ENCODE measurements at regions not wholly inside any gene's neighbourhood (a gene's known extent, or its start where the extent isn't known, plus 50 kb on each side); places are given as distances from the start of the nearest gene placed in this dataset.
"Not testable (repeated sequence)": the region's sequence is repeated elsewhere in the genome, so short reads cannot be mapped to it uniquely, and the experiment has no call there.

DNA sequence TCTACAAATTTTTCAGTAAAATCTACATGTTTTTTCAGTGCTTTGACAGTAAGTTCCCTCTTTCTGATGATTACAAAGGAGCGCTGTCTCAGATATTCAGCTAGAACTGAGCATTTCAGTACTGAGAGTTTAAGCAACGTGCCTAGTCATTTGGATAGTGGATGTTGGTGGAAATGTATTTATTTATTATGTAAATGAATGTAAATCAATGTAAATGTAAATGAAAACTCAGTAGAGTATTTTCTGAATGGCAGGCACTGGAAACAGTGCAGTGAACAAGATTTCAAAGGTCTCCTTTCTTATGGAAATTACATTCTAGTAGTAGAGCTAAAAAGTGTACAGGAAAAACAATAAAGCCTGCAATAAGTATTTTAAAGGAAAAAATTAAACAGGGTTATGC lies 370.2 kb upstream of the SPANXN4 start:
- H3K4me1 ChIP-seq (ENCODE audit: control insufficient read depth, insufficient read depth, low read length) = no peaks in the 10 kb centered on the region
- H3K27ac ChIP-seq (ENCODE audit: low read depth, low read length) = no peak overlapping the region
- H3K36me3 ChIP-seq (ENCODE audit: control insufficient read depth, insufficient read depth, low read length) = no peaks in the 10 kb centered on the region

DNA sequence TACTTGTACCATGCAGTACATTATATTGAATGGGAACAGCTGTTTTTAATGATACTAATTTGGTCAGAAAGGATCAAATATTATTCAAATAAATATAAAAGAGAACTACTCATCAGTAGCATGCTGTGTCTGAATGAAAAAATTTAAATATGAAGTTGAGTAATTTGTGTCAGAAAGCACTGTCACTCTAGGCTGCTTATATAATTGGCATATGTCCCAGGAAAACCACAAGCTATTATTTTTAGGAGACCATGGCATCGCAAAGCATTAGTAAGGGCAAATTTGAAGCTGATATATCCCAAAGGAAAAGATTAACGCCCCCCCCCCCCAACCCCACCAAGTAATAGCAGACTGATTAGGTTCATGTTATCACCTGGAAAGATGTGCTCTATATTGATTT lies 388.5 kb upstream of the SPANXN4 start:
- Histone ChIP-seq H3K36me3 (ENCODE audit: control insufficient read depth, insufficient read depth, low read length) (no peaks in the 10 kb centered on the region), H3K4me1 (ENCODE audit: control insufficient read depth, insufficient read depth, low read length) (no peaks in the 10 kb centered on the region), H3K27me3 (ENCODE audit: control insufficient read depth, insufficient read depth, low read length) (no peaks in the 10 kb centered on the region), H3K9me3 (ENCODE audit: control insufficient read depth, insufficient read depth, low read length) (peaks cover 6% of the 10 kb centered on the region; the same call in 1 of the 2 replicates), H3K9ac (ENCODE audit: low read depth, low read length) (no peak overlapping the region), H3K4me3 (ENCODE audit: low read depth, low read length) (no peak overlapping the region), H3K27ac (ENCODE audit: low read depth, low read length) (no peak overlapping the region)

More for the DNA sequence above, 370.2 kb upstream of the SPANXN4 start:
- Histone ChIP-seq H3K27me3 (ENCODE audit: control insufficient read depth, insufficient read depth, low read length) (no peaks in the 10 kb centered on the region), H3K4me3 (ENCODE audit: low read depth, low read length) (no peak overlapping the region), H3K9me3 (ENCODE audit: control insufficient read depth, insufficient read depth, low read length) (peaks cover 17% of the 10 kb centered on the region), H3K9ac (ENCODE audit: low read depth, low read length) (no peak overlapping the region)

DNA sequence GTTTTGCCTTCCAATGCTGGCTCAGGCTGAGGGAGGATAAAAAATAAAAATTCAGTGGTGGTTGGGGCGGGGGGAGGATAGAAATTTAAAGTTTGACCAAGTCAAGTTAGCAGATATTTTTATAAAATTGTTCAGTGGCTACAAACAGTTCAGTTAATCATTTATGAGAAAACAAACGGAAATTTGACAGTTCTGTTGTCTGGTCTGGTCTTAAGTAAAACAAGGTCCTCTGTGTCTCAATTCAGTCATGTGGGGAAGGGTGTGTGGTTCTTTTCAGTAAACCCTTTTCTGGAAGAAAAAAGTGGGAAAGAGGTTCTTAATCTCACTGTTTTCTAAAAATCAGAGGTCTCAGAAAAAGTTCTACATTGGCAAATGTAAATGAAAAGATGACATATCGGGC lies 409.1 kb upstream of the SPANXN4 start:
- H3K9ac ChIP-seq (ENCODE audit: low read depth, low read length) = no peak overlapping the region
- H3K27me3 ChIP-seq (ENCODE audit: control insufficient read depth, insufficient read depth, low read length) = no peaks in the 10 kb centered on the region
- peaks cover 25% of the 10 kb centered on the region for H3K9me3 ChIP-seq (ENCODE audit: control insufficient read depth, insufficient read depth, low read length)

DNA sequence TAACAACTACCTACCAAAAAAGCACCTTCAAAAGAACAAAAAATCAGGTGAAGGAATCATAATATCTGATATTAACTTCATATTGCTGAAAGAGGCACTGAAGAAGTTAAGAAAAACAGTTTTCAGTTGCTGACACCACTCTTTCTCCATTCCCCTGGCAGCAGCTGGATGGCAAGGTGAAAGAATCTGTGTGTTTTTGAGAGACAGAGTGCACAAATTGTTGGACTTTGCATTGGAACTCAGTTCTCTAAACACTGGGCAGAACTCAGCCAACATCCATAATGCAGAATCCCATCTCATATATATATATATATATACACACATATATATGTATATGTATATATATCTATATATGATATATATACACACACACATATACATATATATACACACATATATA lies 408.3 kb upstream of the MAGEC2 start:
- Histone ChIP-seq H3K9ac (ENCODE audit: low read depth, low read length) (no peak overlapping the region), H3K27me3 (ENCODE audit: control insufficient read depth, insufficient read depth, low read length) (no peaks in the 10 kb centered on the region), H3K4me3 (ENCODE audit: low read depth, low read length) (no peak overlapping the region), H3K4me1 (ENCODE audit: control insufficient read depth, insufficient read depth, low read length) (no peaks in the 10 kb centered on the region), H3K36me3 (ENCODE audit: control insufficient read depth, insufficient read depth, low read length) (no peaks in the 10 kb centered on the region), H3K27ac (ENCODE audit: low read depth, low read length) (no peak overlapping the region), H3K9me3 (ENCODE audit: control insufficient read depth, insufficient read depth, low read length) (peaks cover 31% of the 10 kb centered on the region; the same call in 1 of the 2 replicates)

More for the DNA sequence above, 409.1 kb upstream of the SPANXN4 start:
- no peaks in the 10 kb centered on the region for H3K36me3 ChIP-seq (ENCODE audit: control insufficient read depth, insufficient read depth, low read length)
- H3K4me1 ChIP-seq (ENCODE audit: control insufficient read depth, insufficient read depth, low read length) = no peaks in the 10 kb centered on the region
- no peak overlapping the region for H3K4me3 ChIP-seq (ENCODE audit: low read depth, low read length)
- no peak overlapping the region for H3K27ac ChIP-seq (ENCODE audit: low read depth, low read length)

DNA sequence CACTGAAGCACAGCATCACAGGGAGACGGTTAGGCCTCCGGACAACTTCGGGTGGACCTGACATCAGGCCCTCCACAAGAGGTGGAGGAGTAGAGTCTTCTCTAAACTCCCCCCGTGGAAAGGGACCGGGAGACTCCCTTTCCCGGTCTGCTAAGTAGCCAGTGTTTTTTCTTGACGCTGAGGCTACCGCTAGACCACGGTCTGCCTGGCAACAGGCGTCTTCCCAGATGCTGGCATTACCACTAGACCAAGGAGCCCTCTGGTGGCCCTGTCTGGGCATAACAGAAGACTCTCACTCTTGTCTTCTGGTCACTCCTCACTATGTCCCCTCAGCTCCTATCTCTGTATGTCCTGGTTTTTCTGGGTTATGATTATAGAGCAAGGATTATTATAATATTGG lies 401.5 kb upstream of the MAGEC2 start:
- not testable (repeated sequence) for H3K9ac ChIP-seq (ENCODE audit: low read depth, low read length); H3K27me3 ChIP-seq (ENCODE audit: control insufficient read depth, insufficient read depth, low read length); H3K4me1 ChIP-seq (ENCODE audit: control insufficient read depth, insufficient read depth, low read length); H3K36me3 ChIP-seq (ENCODE audit: control insufficient read depth, insufficient read depth, low read length); H3K4me3 ChIP-seq (ENCODE audit: low read depth, low read length); H3K27ac ChIP-seq (ENCODE audit: low read depth, low read length)
- peaks cover 45% of the 10 kb centered on the region for H3K9me3 ChIP-seq (ENCODE audit: control insufficient read depth, insufficient read depth, low read length)

DNA sequence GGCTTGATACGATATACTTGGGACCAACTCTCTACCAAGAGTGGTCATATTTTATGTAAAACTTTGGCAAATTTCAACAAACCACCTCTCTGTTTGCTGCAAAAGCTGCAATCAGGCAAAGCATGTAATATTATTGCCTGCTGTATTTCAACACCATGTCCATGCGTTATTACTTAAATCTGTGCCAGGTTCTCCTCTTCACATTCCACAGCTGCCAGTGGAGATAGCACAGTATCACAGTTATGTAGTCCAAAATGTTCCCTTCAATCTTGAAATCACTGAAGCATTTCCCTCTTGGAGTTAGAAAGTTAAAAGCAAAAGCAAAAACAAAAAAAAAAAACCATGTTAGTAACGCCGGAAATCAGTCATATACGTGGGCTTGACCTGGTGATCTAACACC lies 396.7 kb upstream of the MAGEC2 start:
- no peak overlapping the region for H3K4me3 ChIP-seq (ENCODE audit: low read depth, low read length)
- H3K27me3 ChIP-seq (ENCODE audit: control insufficient read depth, insufficient read depth, low read length) = no peaks in the 10 kb centered on the region
- H3K27ac ChIP-seq (ENCODE audit: low read depth, low read length) = no peak overlapping the region
- H3K4me1 ChIP-seq (ENCODE audit: control insufficient read depth, insufficient read depth, low read length) = no peaks in the 10 kb centered on the region
- H3K9me3 ChIP-seq (ENCODE audit: control insufficient read depth, insufficient read depth, low read length) = peaks cover 33% of the 10 kb centered on the region
- no peaks in the 10 kb centered on the region for H3K36me3 ChIP-seq (ENCODE audit: control insufficient read depth, insufficient read depth, low read length)
- no peak overlapping the region for H3K9ac ChIP-seq (ENCODE audit: low read depth, low read length)

DNA sequence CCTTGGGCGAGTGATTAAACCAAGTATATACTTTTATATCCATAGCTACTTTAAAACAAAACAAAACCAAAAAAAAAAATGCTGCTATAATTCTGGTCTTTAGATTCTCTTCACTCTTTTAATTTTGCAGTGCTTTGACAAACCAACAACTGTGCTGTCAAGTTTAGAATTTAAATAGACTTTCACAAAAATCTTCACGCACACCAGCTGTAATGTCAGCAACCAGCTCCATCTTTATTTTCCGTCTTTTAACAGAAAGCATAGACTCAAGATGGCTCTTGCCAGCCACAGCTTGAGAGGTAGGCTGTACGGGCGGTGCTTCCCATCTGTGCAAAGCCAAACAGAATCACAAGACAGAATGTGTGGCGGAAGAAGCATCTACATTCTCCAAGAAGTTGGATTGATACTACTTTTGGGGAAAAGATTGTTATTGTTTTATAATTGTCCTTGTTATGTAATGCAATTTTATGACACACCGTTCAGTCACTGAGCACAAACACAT lies 388.3 kb upstream of the MAGEC2 start:
- Histone ChIP-seq H3K27me3 (ENCODE audit: control insufficient read depth, insufficient read depth, low read length) (no peaks in the 10 kb centered on the region), H3K36me3 (ENCODE audit: control insufficient read depth, insufficient read depth, low read length) (no peaks in the 10 kb centered on the region), H3K4me3 (ENCODE audit: low read depth, low read length) (no peak overlapping the region), H3K9ac (ENCODE audit: low read depth, low read length) (no peak overlapping the region), H3K4me1 (ENCODE audit: control insufficient read depth, insufficient read depth, low read length) (no peaks in the 10 kb centered on the region), H3K27ac (ENCODE audit: low read depth, low read length) (no peak overlapping the region), H3K9me3 (ENCODE audit: control insufficient read depth, insufficient read depth, low read length) (peaks cover 47% of the 10 kb centered on the region)

DNA sequence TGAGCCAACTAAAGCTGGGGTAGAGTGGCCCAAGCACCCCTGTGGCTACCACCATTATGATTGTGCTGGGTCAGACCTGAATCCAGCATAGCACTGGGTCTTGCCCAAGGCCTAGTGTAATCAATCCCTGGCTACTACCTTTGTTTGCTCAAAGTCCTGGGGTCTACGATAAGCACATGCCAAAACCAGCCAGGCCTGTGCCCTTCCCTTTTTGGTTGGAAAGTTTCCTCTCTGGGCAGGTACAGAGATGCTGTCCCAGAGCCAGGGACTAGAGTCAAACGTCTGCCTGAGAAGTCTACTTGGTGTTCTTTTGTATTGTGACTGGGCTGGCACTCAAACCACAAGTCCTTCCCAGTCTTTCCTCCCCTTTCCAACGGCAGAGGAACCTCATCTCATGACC lies 371.5 kb upstream of the MAGEC2 start:
- Histone ChIP-seq H3K9me3 (ENCODE audit: control insufficient read depth, insufficient read depth, low read length) (peaks cover 47% of the 10 kb centered on the region), H3K27ac (ENCODE audit: low read depth, low read length) (no peak overlapping the region), H3K27me3 (ENCODE audit: control insufficient read depth, insufficient read depth, low read length) (no peaks in the 10 kb centered on the region), H3K4me3 (ENCODE audit: low read depth, low read length) (no peak overlapping the region), H3K9ac (ENCODE audit: low read depth, low read length) (no peak overlapping the region), H3K4me1 (ENCODE audit: control insufficient read depth, insufficient read depth, low read length) (no peaks in the 10 kb centered on the region), H3K36me3 (ENCODE audit: control insufficient read depth, insufficient read depth, low read length) (no peaks in the 10 kb centered on the region)

DNA sequence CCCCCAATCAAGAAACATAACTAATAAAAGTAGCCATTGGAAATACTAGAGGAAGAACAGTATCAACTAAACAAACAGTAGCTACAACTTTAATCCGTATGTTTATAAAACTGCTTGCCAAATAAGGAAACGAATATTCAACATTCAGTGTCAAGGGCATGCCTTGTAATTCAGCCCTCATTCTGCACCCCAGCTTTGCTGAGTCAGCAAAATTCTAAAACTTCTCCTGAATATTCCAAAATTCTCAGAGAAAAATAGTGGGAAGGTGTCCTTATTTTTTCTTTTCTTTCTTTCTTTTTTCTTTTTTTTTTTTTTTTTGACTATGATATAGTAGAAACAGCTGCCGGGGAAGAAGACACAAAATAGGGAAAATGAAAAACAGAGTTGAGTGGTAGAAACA lies 344.8 kb upstream of the MAGEC2 start:
- H3K4me3 ChIP-seq (ENCODE audit: low read depth, low read length) = no peak overlapping the region
- peaks cover 17% of the 10 kb centered on the region for H3K9me3 ChIP-seq (ENCODE audit: control insufficient read depth, insufficient read depth, low read length)
- no peak overlapping the region for H3K27ac ChIP-seq (ENCODE audit: low read depth, low read length)
- H3K27me3 ChIP-seq (ENCODE audit: control insufficient read depth, insufficient read depth, low read length) = no peaks in the 10 kb centered on the region
- no peaks in the 10 kb centered on the region for H3K4me1 ChIP-seq (ENCODE audit: control insufficient read depth, insufficient read depth, low read length)
- no peaks in the 10 kb centered on the region for H3K36me3 ChIP-seq (ENCODE audit: control insufficient read depth, insufficient read depth, low read length)
- no peak overlapping the region for H3K9ac ChIP-seq (ENCODE audit: low read depth, low read length)

DNA sequence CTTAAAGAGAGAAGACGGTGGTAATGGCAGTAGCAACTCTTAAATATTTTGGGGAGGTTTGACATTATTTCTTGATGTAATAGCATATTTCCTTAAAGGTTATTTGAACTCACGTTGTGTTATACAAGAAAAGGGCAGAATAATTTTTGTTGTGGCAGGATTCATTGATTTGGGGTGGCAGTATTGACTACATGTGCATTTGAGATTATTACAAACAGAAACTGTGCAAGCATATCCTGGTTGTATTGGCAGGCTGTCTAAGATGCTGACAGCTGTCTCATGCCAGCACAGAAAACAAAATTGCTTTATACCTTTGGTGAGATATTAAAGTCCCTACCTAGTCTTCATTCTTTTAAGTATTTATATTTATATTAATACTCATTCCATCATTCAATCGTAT lies 300.7 kb upstream of the MAGEC2 start:
- Histone ChIP-seq H3K4me3 (ENCODE audit: low read depth, low read length) (no peak overlapping the region), H3K4me1 (ENCODE audit: control insufficient read depth, insufficient read depth, low read length) (peaks cover 11% of the 10 kb centered on the region; the same call in 1 of the 2 replicates), H3K9ac (ENCODE audit: low read depth, low read length) (no peak overlapping the region), H3K27me3 (ENCODE audit: control insufficient read depth, insufficient read depth, low read length) (no peaks in the 10 kb centered on the region), H3K36me3 (ENCODE audit: control insufficient read depth, insufficient read depth, low read length) (no peaks in the 10 kb centered on the region), H3K27ac (ENCODE audit: low read depth, low read length) (no peak overlapping the region), H3K9me3 (ENCODE audit: control insufficient read depth, insufficient read depth, low read length) (peaks cover 14% of the 10 kb centered on the region; the same call in 1 of the 2 replicates)

DNA sequence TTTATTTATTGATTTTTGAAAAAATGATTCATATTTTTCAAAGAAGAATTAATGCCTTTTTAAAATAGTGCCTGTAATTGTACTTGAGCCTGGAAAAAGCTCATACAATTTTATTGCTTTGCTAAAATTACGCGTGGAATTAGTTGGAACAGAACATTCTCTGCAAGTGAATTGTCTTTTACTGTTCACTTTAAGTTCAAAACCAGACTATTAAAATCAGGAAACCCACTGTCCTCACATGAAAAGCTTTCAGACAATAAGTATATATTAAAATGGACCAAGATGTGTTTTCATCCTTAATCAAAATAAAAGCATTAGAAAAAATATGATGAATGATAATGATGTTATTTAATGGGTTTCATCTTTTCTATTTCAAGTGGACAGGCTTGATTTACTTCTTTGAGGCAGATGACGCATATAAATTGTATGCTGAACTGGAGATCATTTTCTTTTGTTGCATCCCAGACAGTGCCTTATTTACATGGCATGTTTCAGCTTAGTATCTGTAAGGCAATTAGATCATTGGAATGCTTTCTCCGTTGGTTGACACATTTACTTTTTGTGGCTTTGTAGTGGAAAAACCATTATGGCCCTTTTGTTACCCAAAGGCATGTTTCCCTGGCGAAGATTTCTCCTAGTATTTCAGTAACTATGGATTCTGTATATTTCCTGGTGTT lies 299.0 kb upstream of the MAGEC2 start:
- Histone ChIP-seq H3K27me3 (ENCODE audit: control insufficient read depth, insufficient read depth, low read length) (no peaks in the 10 kb centered on the region), H3K36me3 (ENCODE audit: control insufficient read depth, insufficient read depth, low read length) (no peaks in the 10 kb centered on the region), H3K27ac (ENCODE audit: low read depth, low read length) (no peak overlapping the region), H3K9me3 (ENCODE audit: control insufficient read depth, insufficient read depth, low read length) (peaks cover 16% of the 10 kb centered on the region), H3K4me3 (ENCODE audit: low read depth, low read length) (no peak overlapping the region), H3K9ac (ENCODE audit: low read depth, low read length) (no peak overlapping the region), H3K4me1 (ENCODE audit: control insufficient read depth, insufficient read depth, low read length) (peaks cover 11% of the 10 kb centered on the region; the same call in 1 of the 2 replicates)
